ENCODE measurements at regions not wholly inside any gene's neighbourhood (a gene's known extent, or its start where the extent isn't known, plus 50 kb on each side); places are given as distances from the start of the nearest gene placed in this dataset.
"Not testable (repeated sequence)": the region's sequence is repeated elsewhere in the genome, so short reads cannot be mapped to it uniquely, and the experiment has no call there.

DNA sequence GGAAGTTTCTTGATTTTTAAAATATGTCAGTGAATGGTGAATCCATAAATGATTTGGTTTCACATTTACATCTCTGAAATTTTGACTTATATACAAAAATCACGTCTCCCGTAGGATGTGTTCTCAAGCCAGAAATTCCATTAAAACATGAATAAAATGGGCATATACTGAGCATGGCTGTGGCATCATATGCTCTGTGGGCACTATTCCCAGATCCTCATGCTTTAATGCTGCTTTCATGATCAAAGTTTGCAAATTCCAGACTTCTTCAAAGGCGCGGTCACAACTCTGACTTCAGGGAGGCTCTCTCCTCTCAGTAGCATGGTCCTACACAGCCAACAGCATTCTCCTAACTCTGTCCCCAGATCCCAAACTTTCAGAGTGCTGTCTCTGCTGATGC, 723.2 kb downstream of the TAF11L14 start:
- H3K27ac Mint-ChIP-seq = no peak overlapping the region
- peaks cover 0 to 4% (median 0%) of the 10 kb centered on the region in 3 donors for H3K9me3 Mint-ChIP-seq
- H3K4me3 Mint-ChIP-seq = no peak overlapping the region
- H3K36me3 Mint-ChIP-seq = no peaks in the 10 kb centered on the region
- no peaks in the 10 kb centered on the region for H3K27me3 Mint-ChIP-seq
- H3K4me1 Mint-ChIP-seq = no peaks in the 10 kb centered on the region

DNA sequence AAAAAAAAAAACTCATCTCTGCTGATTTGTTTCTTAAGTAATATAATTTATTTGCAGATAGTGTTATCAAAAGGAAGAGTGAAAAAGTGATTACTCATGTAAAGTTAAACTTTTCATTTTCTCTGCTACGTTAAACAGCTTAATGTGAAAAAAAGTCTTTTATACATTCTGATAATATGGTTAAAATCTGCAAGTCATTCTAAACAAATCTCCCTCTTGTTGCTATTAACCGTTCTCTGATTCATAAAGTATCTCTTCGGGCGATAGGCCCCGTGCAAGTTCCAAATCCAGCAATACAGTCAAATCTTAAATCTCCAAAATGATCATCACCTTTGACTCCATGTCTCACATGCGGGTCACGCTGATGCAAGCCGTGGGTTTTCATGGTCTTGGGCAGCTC, 732.0 kb downstream of the TAF11L14 start:
- no peaks in the 10 kb centered on the region for H3K27me3 Mint-ChIP-seq
- no peaks in the 10 kb centered on the region for H3K36me3 Mint-ChIP-seq
- no peak overlapping the region for H3K4me3 Mint-ChIP-seq
- H3K4me1 Mint-ChIP-seq = no peaks in the 10 kb centered on the region
- peaks cover 0 to 2% (median 2%) of the 10 kb centered on the region in 3 donors for H3K9me3 Mint-ChIP-seq
- H3K27ac Mint-ChIP-seq = no peak overlapping the region

DNA sequence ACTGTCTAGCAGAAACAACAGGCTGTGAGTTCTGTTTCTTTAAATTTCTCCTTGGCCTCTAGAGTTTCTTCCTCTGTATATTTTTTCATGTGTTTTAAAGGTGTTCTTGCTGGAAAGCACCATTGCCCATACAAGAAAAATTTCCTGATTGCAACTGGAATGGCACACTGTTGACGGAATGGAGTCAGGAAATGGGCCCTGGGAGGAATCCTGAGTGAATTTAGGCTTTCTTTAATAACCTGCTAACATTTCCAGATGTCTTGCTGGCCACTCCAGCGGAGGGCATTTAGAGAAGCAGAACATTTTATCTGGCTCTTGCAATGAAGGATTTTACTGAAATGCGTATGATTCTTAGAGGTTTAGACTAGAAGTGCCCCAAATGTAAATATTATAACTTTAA, 736.3 kb downstream of the TAF11L14 start:
- Mint-ChIP-seq H3K4me3 (no peak overlapping the region), H3K9me3 (peaks cover 0 to 2% (median 2%) of the 10 kb centered on the region in 3 donors), H3K4me1 (no peaks in the 10 kb centered on the region), H3K36me3 (no peaks in the 10 kb centered on the region), H3K27me3 (no peaks in the 10 kb centered on the region), H3K27ac (no peak overlapping the region)

DNA sequence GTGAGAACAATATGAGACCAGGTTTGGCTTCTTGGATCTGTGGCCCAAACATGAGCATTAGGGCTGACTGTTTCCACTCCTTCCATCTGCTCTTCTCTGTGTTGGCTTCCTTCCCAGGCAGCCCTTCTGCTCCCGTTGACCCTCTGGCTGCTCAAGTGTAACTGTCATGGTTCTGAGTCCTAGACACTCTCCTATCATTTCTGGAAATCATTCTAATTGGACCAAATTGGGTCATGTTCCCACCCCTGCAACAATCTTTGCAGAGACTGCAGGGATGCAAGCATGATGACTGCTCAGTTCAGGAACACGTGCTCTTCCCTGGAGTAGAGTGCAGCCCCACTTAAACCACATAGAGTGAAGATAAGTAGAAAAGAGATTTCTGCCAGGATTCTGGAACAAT, 741.4 kb downstream of the TAF11L14 start:
- H3K36me3 Mint-ChIP-seq = peaks cover 2% of the 10 kb centered on the region
- no peak overlapping the region for H3K4me3 Mint-ChIP-seq
- no peaks in the 10 kb centered on the region for H3K4me1 Mint-ChIP-seq
- H3K27ac Mint-ChIP-seq = no peak overlapping the region
- no peaks in the 10 kb centered on the region for H3K27me3 Mint-ChIP-seq
- peaks cover 0 to 2% (median 0%) of the 10 kb centered on the region in 3 donors for H3K9me3 Mint-ChIP-seq

DNA sequence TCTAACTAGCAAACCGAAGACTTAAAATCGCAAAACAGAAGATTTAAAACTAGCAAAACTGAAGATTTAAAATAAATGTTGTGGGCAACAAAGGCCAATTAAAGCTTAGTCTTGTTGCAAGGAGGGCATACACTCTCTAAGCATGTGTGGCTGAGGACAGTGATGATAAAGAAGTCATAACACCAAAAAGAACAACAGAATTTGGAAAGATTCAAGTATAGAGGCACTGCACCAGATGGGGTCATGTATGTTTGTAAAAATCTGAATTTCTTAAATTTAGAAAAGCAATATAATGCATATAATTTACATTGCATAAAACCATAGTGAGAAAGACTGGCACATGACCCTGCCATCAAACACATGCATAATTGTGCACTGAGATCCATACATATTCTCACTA, 743.8 kb downstream of the TAF11L14 start:
- H3K4me1 Mint-ChIP-seq = no peaks in the 10 kb centered on the region
- no peak overlapping the region for H3K4me3 Mint-ChIP-seq
- no peaks in the 10 kb centered on the region for H3K27me3 Mint-ChIP-seq
- no peak overlapping the region for H3K27ac Mint-ChIP-seq
- H3K36me3 Mint-ChIP-seq = peaks cover 2% of the 10 kb centered on the region
- H3K9me3 Mint-ChIP-seq = peaks cover 0 to 2% (median 0%) of the 10 kb centered on the region in 3 donors

DNA sequence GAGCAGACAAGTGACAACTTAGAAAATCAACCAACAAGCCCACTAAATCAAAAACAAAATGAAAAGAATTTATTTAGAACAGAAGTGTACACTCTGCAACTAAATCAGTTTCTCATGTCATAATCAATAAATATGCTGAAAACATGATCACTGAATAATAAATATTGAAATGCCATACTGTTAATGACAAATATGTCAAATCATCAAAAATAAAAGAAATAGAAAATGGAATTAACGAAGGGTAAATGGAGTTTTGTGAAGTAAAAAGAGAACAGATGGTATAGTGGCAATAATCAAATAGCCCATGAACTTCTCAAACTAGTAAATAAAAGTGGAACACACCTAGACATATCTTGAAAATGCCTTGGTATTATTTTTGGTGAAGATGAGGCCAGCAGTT, 744.9 kb downstream of the TAF11L14 start:
- Mint-ChIP-seq H3K4me1 (no peaks in the 10 kb centered on the region), H3K4me3 (no peak overlapping the region), H3K9me3 (peaks cover 0 to 2% (median 0%) of the 10 kb centered on the region in 3 donors), H3K36me3 (peaks cover 2% of the 10 kb centered on the region), H3K27me3 (no peaks in the 10 kb centered on the region), H3K27ac (no peak overlapping the region)

DNA sequence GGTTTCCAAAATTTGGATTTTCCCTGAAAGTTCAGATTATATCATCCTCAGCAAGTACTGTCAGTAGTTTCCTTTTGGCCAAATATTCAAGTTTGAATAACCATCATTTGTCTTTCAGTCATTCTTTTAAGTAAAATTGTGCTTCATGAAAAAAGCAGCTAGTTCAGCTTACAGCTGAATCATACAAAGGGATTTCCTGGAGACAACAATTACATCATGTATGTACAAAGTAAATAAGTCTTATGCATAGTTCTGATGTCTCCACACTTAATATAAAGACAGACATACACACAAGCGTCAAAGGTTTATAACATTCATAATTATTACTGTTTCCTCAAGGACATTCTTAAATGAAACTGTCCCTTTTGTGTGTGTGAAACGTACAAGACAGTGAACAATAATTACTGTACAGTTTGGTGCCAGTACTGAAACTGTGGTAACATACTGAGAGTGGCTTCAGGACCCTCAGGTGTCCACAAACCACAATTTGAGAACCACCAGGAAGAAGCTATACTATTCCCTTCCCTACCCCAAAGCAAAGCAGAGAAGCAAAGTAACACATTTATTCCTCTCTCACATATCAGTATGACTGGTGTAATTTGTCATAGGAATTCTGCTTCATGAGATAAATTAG, 746.6 kb downstream of the TAF11L14 start:
- Mint-ChIP-seq H3K9me3 (peaks cover 0 to 2% (median 0%) of the 10 kb centered on the region in 3 donors), H3K36me3 (peaks cover 1% of the 10 kb centered on the region), H3K4me3 (no peak overlapping the region)

DNA sequence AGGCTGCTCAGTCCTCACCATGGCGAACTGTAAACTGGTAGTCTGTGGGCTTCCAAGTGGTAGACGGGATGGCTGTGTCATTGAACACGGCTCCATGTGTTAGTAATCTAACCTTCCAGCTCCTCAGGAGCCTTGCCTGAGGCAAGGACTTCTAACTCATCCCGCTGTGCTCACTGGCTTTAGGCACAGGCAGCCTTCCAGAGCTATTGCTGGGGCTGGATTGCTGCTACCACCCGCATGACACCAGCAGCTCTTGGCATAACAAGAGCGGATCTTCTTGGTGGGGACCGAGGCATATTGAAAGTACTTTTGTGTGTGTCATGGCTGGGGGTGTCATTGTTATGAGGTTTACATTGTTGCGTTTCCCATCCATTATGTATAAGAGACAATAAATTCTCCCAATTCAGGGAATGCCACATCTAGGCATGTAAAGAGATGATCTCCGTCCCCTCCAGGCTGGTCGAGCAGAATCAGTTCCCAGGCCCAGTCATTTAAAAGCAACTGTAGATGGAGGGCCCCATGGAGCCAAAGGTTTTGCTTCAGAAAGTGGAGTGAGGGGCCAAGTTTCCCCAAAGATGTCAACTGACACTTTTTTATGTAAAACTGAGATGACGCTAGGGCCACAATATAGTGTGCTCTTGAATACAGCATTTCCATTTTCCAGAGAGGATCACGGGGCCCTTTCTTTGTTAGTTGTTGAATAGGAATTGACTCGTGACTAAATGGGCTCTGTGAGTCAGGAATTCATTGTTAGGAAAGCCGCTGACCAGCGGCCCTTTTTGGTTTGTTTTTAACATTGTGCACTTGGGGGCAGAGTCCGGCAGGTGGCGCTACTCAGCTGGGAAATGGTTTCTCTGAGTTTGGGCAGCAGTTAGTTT, 759.5 kb downstream of the TAF11L14 start:
- Mint-ChIP-seq H3K27ac (no peak overlapping the region), H3K36me3 (no peaks in the 10 kb centered on the region), H3K9me3 (no peaks in the 10 kb centered on the region), H3K27me3 (no peaks in the 10 kb centered on the region), H3K4me3 (no peak overlapping the region), H3K4me1 (no peaks in the 10 kb centered on the region)

More for the DNA sequence above, 746.6 kb downstream of the TAF11L14 start:
- H3K27me3 Mint-ChIP-seq = no peaks in the 10 kb centered on the region
- H3K4me1 Mint-ChIP-seq = no peaks in the 10 kb centered on the region
- H3K27ac Mint-ChIP-seq = no peak overlapping the region

DNA sequence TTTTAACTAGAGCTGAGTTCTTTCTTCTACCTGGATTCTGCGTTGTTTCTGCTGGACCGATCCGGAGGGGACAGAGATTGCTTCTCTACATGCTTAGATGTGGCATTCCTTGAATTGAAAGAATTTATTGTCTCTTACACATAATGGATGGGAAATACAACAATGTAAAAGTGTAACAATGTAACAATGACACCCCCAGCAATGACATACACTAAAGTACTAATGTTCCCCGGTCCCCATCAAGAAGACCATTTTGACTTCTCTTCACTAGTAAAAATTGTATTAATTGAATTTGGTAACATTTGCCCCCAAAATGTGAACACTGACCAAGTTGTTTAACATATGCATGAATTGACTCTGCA, 760.2 kb downstream of the TAF11L14 start:
- no peak overlapping the region for H3K27ac Mint-ChIP-seq
- H3K9me3 Mint-ChIP-seq = no peaks in the 10 kb centered on the region
- H3K4me1 Mint-ChIP-seq = no peaks in the 10 kb centered on the region

DNA sequence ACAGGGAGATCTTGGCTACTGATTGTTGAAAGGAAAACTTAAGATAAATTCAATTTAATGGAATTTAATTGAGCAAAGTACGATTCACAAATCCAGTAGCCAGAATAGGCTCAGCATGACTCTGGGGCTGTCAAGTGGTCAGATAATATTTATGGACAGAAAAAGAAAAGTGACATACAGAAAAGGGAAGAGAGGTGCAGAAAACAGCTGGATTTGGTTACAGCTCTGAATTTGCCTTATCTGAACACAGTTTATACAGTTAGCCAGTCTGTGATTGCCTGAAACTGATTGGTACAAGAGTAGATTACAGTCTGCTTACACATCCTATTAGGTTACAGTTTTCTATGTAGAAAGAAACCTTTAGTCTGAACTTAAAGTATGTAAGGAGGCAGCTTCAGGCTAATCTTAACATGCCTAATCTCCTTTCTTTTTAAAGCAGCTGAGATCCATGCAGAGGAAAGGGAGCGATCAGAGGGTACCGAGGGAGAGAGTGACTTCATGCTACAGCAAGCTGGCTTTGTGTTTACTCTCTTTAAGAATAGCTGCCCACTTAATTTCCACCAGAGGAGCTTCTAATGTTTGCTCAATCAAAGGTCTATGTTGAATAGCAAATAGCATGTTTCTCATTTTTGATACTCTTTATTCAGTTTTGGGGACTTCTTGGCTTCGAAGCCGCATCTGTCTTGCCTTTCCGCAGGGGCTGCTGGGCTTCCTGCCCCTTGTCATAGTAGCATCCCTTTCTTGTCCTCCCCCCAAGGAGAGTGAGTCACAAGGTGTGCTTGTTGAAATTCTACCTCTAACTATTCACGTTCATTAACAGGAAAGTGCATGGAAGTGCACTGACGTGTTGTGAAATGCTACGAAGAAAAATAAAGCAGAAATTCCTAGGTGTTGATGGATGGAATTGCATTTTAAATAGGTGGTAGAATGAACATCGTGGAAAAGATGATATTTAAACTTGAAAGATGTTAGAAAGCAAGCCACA, 761.2 kb downstream of the TAF11L14 start:
- H3K36me3 Mint-ChIP-seq = no peaks in the 10 kb centered on the region
- H3K27ac Mint-ChIP-seq = no peak overlapping the region
- no peaks in the 10 kb centered on the region for H3K9me3 Mint-ChIP-seq
- H3K27me3 Mint-ChIP-seq = no peaks in the 10 kb centered on the region
- H3K4me1 Mint-ChIP-seq = no peaks in the 10 kb centered on the region
- H3K4me3 Mint-ChIP-seq = no peak overlapping the region

More for the DNA sequence above, 760.2 kb downstream of the TAF11L14 start:
- Mint-ChIP-seq H3K4me3 (no peak overlapping the region), H3K27me3 (no peaks in the 10 kb centered on the region), H3K36me3 (no peaks in the 10 kb centered on the region)

DNA sequence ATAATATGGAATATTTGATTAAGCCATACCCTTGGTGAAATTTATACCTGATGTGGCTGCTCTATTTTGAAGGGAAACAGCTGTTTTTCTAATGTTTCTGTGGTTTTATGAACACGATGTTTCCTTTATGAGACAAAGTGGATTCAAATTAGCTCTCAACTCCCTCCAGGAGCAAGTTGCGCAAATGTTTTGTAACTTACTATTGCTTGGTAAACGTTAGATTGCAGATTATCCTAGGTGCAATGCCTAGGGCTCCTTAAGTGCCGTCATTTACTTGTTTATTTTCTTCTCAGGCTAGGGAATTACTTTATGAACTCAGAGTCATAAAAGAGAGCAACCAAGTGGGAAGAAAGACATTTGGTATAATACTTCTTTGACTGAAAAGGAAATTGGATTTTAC, 763.1 kb downstream of the TAF11L14 start:
- Mint-ChIP-seq H3K36me3 (no peaks in the 10 kb centered on the region), H3K4me3 (no peak overlapping the region), H3K9me3 (no peaks in the 10 kb centered on the region), H3K27me3 (no peaks in the 10 kb centered on the region), H3K27ac (no peak overlapping the region), H3K4me1 (no peaks in the 10 kb centered on the region)

DNA sequence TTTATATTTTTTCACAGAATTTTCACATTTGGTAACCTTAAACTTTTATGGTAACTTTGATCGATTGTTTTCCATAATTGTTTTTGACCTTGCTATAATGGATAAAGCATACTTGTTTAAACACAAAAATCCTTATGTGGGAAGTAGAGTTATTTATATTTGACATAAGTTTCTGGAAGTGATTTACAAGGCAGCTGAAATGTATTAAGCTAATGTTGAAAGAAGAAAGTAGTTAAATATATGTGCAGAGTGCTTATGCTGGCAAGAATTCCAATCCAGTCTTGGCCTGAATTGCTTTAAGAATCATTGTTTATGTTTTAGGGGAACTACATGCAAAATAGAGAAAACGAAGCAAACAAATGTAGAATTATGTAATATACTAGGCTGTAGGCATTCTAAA, 763.6 kb downstream of the TAF11L14 start:
- no peaks in the 10 kb centered on the region for H3K4me1 Mint-ChIP-seq
- H3K27ac Mint-ChIP-seq = no peak overlapping the region
- no peaks in the 10 kb centered on the region for H3K9me3 Mint-ChIP-seq
- H3K36me3 Mint-ChIP-seq = no peaks in the 10 kb centered on the region
- H3K4me3 Mint-ChIP-seq = no peak overlapping the region
- H3K27me3 Mint-ChIP-seq = no peaks in the 10 kb centered on the region

DNA sequence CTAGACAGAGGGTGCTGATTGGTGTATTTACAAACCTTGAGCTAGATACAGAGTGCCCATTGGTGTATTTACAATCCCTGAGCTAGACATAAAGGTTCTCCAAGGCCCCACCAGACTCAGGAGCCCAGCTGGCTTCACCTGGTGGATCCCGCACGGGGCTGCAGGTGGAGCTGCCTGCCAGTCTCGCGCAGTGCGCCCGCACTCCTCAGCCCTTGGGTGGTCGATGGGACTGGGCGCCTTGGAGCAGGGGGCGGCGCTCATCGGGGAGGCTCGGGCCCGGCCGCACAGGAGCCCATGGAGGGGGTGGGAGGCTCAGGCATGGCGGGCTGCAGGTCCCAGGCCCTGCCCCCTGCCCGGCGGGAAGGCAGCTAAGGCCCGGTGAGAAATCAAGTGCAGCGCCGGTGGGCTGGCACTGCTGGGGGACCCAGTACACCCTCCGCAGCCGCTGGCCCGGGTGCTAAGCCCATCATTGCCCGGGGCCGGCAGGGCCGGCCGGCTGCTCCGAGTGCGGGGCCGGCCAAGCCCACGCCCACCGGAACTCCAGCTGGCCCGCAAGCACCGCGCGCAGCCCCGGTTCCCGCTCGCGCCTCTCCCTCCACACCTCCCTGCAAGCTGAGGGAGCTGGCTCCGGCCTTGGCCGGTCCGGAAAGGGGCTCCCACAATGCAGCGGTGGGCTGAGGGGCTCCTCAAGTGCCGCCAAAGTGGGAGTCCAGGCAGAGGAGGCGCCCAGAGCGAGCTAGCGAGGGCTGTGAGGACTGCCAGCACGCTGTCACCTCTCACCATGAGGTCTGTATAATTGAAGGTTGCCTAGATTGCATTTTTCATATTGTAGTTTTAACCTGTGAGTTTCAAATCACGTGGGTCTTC, 765.4 kb downstream of the TAF11L14 start:
- not testable (repeated sequence) for H3K36me3 Mint-ChIP-seq, H3K27ac Mint-ChIP-seq, H3K9me3 Mint-ChIP-seq, H3K4me1 Mint-ChIP-seq, H3K27me3 Mint-ChIP-seq, H3K4me3 Mint-ChIP-seq

DNA sequence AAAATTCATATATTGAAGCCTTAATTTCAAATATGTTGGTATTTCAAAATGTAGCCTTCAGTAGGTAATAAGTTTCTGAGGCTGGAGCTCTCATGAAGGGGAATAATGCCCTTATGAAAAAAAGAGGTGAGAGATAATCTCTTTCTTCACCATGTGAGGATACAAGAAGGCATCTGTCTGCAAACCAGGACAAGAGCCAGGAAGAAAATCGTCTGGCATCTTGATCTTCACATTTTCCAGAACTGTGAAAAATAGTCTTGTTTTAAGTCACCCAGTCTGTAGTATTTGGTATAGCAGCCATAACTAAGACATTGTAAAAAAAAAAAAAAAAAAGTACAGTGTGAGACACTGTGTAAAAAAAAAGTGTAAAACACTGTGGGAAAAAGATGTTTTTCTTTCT, 768.9 kb downstream of the TAF11L14 start:
- H3K36me3 Mint-ChIP-seq = no peaks in the 10 kb centered on the region
- H3K9me3 Mint-ChIP-seq = no peaks in the 10 kb centered on the region
- H3K27me3 Mint-ChIP-seq = no peaks in the 10 kb centered on the region
- no peaks in the 10 kb centered on the region for H3K4me1 Mint-ChIP-seq
- no peak overlapping the region for H3K27ac Mint-ChIP-seq
- H3K4me3 Mint-ChIP-seq = no peak overlapping the region
